K562 (cell line): ENCODE measurements at regions not wholly inside any gene's neighbourhood (a gene's known extent, or its start where the extent isn't known, plus 50 kb on each side); places are given as distances from the start of the nearest gene placed in this dataset.

ENCODE experiments used
- BRD4 ChIP-seq: fragments of 200-600 bp; sonication (generic); IDR thresholded peaks from 2 replicates; pipeline ENCODE4 v1.6.1; 2017; ENCODE audit warnings: inconsistent platforms
- CREB3 ChIP-seq: fragments of 450-650 bp; conservative IDR thresholded peaks from 2 replicates; pipeline ENCODE4 v1.6.1; 2016; ENCODE audit warnings: missing genetic modification characterization, low read depth, mild to moderate bottlenecking, missing compliant biosample characterization, moderate library complexity
- EHMT2 ChIP-seq: fragments of 450-650 bp; IDR thresholded peaks from 2 replicates; pipeline ENCODE4 v1.6.1; 2018; ENCODE audit warnings: antibody characterized with exemption
- EP300 ChIP-seq: IDR thresholded peaks from 2 replicates; pipeline ENCODE4 v1.6.1; 2012; ENCODE audit warnings: low read length, improper control_type of control experiment
- EZH2 ChIP-seq: IDR thresholded peaks from 2 replicates; pipeline ENCODE4 v1.6.1; 2012; ENCODE audit warnings: low read depth, mild to moderate bottlenecking, inconsistent platforms, low read length, borderline replicate concordance
- SNAPC5 ChIP-seq: fragments of 250-450 bp; sonication (Bioruptor Pico); IDR thresholded peaks from 2 replicates; pipeline ENCODE4 v1.8.0; 2021; ENCODE audit warnings: moderate library complexity, mild to moderate bottlenecking, inconsistent platforms
- ZNF3 ChIP-seq: fragments of 250-450 bp; sonication (Bioruptor Pico); IDR thresholded peaks from 2 replicates; pipeline ENCODE4 v1.5.0; 2021; ENCODE audit warnings: mild to moderate bottlenecking, moderate library complexity
- ZNF41 ChIP-seq: fragments of 250-450 bp; sonication (Bioruptor Pico); conservative IDR thresholded peaks from 2 replicates; pipeline ENCODE4 v1.4.0; 2020; ENCODE audit warnings: mild to moderate bottlenecking
- ZNF830 ChIP-seq: fragments of 250-450 bp; sonication (Bioruptor Pico); IDR thresholded peaks from 2 replicates; pipeline ENCODE4 v1.5.0; 2021; ENCODE audit warnings: mild to moderate bottlenecking

DNA sequence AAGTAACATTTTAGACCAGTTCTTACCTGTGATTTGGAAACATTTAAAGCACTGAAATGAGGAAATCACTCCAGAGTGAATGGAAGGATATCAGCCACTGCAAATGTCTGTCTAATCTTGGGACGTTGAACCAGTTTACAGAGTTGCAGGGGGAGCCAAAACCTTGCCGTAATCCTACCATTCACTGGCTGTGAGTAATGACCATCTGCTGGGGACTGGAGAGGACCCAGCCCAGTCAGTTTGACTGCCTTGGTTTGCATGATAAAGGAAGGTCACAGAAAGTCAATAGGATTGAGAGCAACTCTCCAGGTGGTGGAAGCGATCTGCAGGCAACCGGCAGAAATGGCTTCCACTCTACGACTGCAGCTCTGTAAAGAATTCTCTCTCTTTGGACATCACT is 167.2 kb downstream of the AKR1D1 start:
- TF ChIP-seq ZNF41 (CRISPR knock-in tag) (no peak), EZH2 (no peak), ZNF3 (CRISPR knock-in tag) (no peak), SNAPC5 (CRISPR knock-in tag) (no peak), ZNF830 (CRISPR knock-in tag) (no peak), CREB3 (0 out of 2 replicates have a peak, but pooled peaks have one; percentile 43), BRD4 (no peak), EP300 (peak; percentile 92), EHMT2 (peak; percentile 92)
